ENCODE measurements at regions not wholly inside any gene's neighbourhood (a gene's known extent, or its start where the extent isn't known, plus 50 kb on each side); places are given as distances from the start of the nearest gene placed in this dataset.

DNA sequence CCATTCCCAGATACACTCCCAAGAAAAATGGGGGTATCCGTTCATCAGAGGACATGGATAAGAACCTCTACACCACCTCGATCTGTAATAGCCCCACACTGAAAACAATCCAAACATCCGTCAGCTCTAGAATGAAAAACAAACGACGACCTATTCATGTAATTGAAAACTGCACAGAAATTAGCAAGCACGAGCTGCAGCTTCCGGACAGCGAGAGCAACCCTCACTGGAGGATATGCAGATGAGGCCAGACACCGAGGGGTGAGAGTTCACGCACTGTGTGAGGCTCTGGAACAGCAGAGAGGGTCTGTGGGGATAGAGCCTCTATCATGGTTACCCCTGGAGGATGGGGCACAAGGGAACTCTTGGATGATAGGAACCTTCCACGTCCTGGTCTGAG lies 143.9 kb upstream of the NCOR2 start:
- no peak for DNase-seq (ENCODE audit: low spot score in 2 of 2)
- no peak overlapping the region for H3K4me3 ChIP-seq (ENCODE audit: low read depth, poor library complexity, severe bottlenecking)
- no peak for TF ChIP-seq POLR2A (IDR thresholded peaks at IDR 0.05)
- TF ChIP-seq, protein P1, sequence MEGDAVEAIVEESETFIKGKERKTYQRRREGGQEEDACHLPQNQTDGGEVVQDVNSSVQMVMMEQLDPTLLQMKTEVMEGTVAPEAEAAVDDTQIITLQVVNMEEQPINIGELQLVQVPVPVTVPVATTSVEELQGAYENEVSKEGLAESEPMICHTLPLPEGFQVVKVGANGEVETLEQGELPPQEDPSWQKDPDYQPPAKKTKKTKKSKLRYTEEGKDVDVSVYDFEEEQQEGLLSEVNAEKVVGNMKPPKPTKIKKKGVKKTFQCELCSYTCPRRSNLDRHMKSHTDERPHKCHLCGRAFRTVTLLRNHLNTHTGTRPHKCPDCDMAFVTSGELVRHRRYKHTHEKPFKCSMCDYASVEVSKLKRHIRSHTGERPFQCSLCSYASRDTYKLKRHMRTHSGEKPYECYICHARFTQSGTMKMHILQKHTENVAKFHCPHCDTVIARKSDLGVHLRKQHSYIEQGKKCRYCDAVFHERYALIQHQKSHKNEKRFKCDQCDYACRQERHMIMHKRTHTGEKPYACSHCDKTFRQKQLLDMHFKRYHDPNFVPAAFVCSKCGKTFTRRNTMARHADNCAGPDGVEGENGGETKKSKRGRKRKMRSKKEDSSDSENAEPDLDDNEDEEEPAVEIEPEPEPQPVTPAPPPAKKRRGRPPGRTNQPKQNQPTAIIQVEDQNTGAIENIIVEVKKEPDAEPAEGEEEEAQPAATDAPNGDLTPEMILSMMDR (IDR thresholded peaks at IDR 0.05): no peak
- 86 to 88% methylated on average over 11 of the region's 11 CpGs for WGBS, 2 donors
- intact Hi-C loops (cut with DNase I; ENCODE audit: low total_unique reads): no loop called here

DNA sequence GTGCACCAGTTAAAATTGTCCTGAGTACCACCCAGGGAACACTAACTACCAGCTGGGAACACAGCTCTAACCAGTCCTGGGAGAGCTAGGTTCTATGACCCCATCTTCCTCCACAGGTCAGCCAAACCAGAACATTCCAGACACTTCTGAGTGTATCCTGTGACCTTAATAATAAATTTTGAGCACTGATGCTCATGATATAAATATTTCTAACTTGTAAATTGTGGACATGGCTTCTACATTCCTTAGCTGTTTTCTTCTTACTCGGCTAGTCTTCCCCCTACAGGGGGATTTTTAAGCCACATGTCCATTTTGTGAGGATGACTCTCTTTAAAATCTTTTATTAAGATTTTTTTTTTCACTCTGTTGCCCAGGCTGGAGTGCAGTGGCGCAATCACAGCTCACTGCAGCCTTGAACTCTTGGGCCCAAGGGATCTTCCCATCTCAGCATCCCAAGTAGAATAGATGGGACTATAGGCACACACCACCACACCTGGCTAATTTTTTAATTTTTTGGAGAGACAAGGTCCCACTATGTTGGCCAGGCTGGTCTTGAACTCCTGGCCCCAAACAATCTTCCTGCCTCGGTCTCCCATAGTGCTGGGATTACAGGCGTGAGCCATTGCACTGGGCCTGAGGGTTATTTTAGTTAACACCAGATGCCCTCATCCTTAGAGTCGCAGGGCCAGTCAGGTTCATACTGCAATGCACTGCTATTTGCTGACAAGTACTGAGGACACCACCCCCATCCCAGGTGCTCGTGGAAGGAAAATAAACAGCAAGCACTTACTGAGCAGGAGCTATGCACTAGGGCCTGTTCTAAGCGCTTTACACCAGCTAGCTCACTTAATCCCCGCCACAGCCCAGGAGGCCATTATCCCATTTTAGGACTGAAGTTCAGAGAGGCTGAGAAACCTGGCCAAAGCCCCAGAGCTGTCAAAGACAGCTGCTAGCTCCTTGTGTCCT lies 142.6 kb upstream of the NCOR2 start:
- intact Hi-C loops (cut with DNase I; ENCODE audit: low total_unique reads): no loop called here
- no peak for DNase-seq (ENCODE audit: low spot score in 2 of 2)
- TF ChIP-seq, protein P1 (IDR thresholded peaks at IDR 0.05): no peak
- TF ChIP-seq POLR2A (IDR thresholded peaks at IDR 0.05): no peak
- 88 to 89% methylated on average over 8 of the region's 8 CpGs for WGBS, 2 donors
- H3K4me3 ChIP-seq (ENCODE audit: low read depth, poor library complexity, severe bottlenecking): no peak overlapping the region

GRCh38 chr12:124707316-124707715 lies 139.9 kb upstream of the NCOR2 start:
- no peak for TF ChIP-seq POLR2A (IDR thresholded peaks at IDR 0.05)
- TF ChIP-seq, protein P1 (IDR thresholded peaks at IDR 0.05): no peak
- intact Hi-C loops (cut with DNase I; ENCODE audit: low total_unique reads): no loop called here
- WGBS, 2 donors: 96 to 98% methylated on average over 8 of the region's 8 CpGs
- DNase-seq (ENCODE audit: low spot score in 2 of 2): no peak
- no peak overlapping the region for H3K4me3 ChIP-seq (ENCODE audit: low read depth, poor library complexity, severe bottlenecking)

DNA sequence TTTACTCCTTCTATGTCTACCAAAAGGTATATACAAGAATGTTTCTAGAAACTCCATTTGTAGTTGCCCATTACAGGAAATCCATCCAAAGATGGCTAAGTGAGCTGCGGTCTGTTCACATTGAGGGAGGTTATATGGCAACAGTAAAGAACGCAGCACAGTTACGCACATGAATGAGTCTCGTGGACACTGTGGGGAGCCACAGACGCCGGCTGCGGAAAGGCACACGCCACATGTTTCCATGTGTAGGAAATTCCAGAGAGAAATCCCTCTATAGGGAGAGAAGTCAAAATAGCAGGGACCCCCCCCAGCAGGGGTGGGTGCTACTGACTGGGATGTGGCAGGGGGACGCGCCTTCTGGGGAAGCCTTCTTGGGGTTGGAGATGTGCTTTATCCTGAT lies 139.0 kb upstream of the NCOR2 start:
- no peak overlapping the region for H3K4me3 ChIP-seq (ENCODE audit: low read depth, poor library complexity, severe bottlenecking)
- no peak for TF ChIP-seq POLR2A (IDR thresholded peaks at IDR 0.05)
- TF ChIP-seq, protein P1 (IDR thresholded peaks at IDR 0.05): no peak
- intact Hi-C loops (cut with DNase I; ENCODE audit: low total_unique reads): no loop called here
- no peak for DNase-seq (ENCODE audit: low spot score in 2 of 2)
- 95 to 96% methylated on average over 10 of the region's 10 CpGs for WGBS, 2 donors

- H3K4me3 ChIP-seq (ENCODE audit: low read depth, poor library complexity, severe bottlenecking): no peak overlapping the region
- 74 to 78% methylated on average over 10 to 11 of the region's 11 CpGs for WGBS, 2 donors
- DNase-seq (ENCODE audit: low spot score in 2 of 2): no peak
- intact Hi-C loops (cut with DNase I; ENCODE audit: low total_unique reads): no loop called here
- no peak for TF ChIP-seq POLR2A (IDR thresholded peaks at IDR 0.05)
- TF ChIP-seq, protein P1 (IDR thresholded peaks at IDR 0.05): no peak
Observed at GRCh38 chr12:124705545-124706138, 138.2 kb upstream of the NCOR2 start.

Measured in lower leg skin (tissue), 4 donors.